ENCODE measurements at regions not wholly inside any gene's neighbourhood (a gene's known extent, or its start where the extent isn't known, plus 50 kb on each side); places are given as distances from the start of the nearest gene placed in this dataset.

GRCh38 chr1:200354243-200354642 lies 55.6 kb downstream of the ZNF281 start:
- Histone ChIP-seq H3K27me3 (ENCODE audit: control insufficient read depth in 1 of 2, insufficient read depth in 2 of 2, low read length in 2 of 2) (no peaks in the 10 kb centered on the region), H3K27ac (ENCODE audit: low read length) (no peak overlapping the region)

DNA sequence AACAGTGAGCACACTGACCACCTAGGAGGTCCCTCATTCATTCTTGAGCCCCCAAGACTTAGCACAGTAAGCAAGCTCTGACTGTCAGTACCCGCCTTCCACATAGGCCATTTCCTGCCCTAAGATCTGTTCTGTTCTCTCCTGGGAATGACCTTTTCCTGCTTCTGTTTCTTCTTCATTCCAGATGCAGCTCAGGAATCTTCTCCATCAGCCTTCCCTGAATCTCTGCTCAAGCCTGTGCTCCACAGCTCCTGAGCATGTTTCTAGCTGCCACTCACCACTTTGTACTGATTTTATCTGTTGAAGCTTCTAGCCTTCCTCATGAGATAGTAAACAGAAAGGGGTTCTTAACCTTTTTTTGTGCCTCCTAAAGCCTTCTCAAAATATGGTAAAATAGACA lies 56.6 kb downstream of the ZNF281 start:
- H3K9ac ChIP-seq (ENCODE audit: low read length in 2 of 2), result no peak overlapping the region
- no peaks in the 10 kb centered on the region for H3K27me3 ChIP-seq (ENCODE audit: control insufficient read depth in 1 of 2, insufficient read depth in 2 of 2, low read length in 2 of 2)
- peaks cover 3% of the 10 kb centered on the region for H3K4me1 ChIP-seq (ENCODE audit: control insufficient read depth, insufficient read depth, low read length)
- H3K9me3 ChIP-seq (ENCODE audit: control insufficient read depth in 2 of 2, low read length in 2 of 2), result no peaks in the 10 kb centered on the region
- no peak overlapping the region for H3K27ac ChIP-seq (ENCODE audit: low read length)
- H3K36me3 ChIP-seq (ENCODE audit: control insufficient read depth in 2 of 2, insufficient read depth in 2 of 2, low read length in 2 of 2), result no peaks in the 10 kb centered on the region
- H3K4me3 ChIP-seq (ENCODE audit: low read length in 2 of 2), result no peak overlapping the region

More at GRCh38 chr1:200354243-200354642, 55.6 kb downstream of the ZNF281 start:
- Histone ChIP-seq H3K4me1 (ENCODE audit: control insufficient read depth, insufficient read depth, low read length) (peaks cover 3% of the 10 kb centered on the region), H3K9ac (ENCODE audit: low read length in 2 of 2) (no peak overlapping the region), H3K4me3 (ENCODE audit: low read length in 2 of 2) (no peak overlapping the region), H3K36me3 (ENCODE audit: control insufficient read depth in 2 of 2, insufficient read depth in 2 of 2, low read length in 2 of 2) (no peaks in the 10 kb centered on the region), H3K9me3 (ENCODE audit: control insufficient read depth in 2 of 2, low read length in 2 of 2) (no peaks in the 10 kb centered on the region)

DNA sequence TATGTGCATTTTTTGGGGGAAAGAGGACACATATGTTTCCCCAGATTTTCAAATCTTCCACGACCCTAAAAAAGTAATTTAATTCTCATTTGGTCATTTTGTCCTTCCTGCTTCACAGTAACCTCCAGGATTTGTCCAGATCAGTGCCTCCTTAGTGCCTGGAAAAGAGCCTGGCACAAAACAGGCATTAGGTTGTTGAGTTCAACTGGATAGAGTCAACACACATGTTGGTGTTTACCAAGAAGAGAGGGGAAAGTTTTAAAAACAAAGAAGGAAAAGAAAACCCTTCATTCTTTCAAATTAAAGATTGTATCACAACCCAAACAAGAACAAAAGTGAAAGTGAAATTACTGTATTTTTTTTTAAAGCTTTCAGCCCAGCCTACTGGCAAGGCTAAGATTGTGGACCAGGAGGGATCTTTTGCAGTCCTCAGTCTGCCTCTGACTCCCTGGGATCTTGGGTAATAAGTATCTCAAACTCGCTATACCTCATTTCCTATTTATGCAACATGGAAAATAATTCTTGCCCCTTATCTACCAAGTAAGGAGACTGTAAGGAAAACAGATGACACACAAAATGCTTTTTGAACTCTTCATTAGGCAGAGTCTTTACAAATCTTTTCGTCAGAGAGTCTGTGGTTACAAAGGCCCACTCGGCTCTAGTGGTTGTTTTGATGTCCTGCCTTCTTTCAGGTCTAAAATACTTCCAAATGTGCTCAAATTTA lies 57.8 kb downstream of the ZNF281 start:
- peak overlapping the region in 1 of 2 donors; percentile 31 for H3K9ac ChIP-seq (ENCODE audit: low read length in 2 of 2)
- no peaks in the 10 kb centered on the region for H3K36me3 ChIP-seq (ENCODE audit: control insufficient read depth in 2 of 2, insufficient read depth in 2 of 2, low read length in 2 of 2)
- H3K4me1 ChIP-seq (ENCODE audit: control insufficient read depth, insufficient read depth, low read length), result peaks cover 3% of the 10 kb centered on the region
- H3K4me3 ChIP-seq (ENCODE audit: low read length in 2 of 2), result peak overlapping the region; percentile 49 to 55
- no peaks in the 10 kb centered on the region for H3K27me3 ChIP-seq (ENCODE audit: control insufficient read depth in 1 of 2, insufficient read depth in 2 of 2, low read length in 2 of 2)
- H3K27ac ChIP-seq (ENCODE audit: low read length), result no peak overlapping the region
- H3K9me3 ChIP-seq (ENCODE audit: control insufficient read depth in 2 of 2, low read length in 2 of 2), result no peaks in the 10 kb centered on the region

- peak overlapping the region in 1 of 2 donors; percentile 55 for H3K4me3 ChIP-seq (ENCODE audit: low read length in 2 of 2)
- no peaks in the 10 kb centered on the region for H3K36me3 ChIP-seq (ENCODE audit: control insufficient read depth in 2 of 2, insufficient read depth in 2 of 2, low read length in 2 of 2)
- peak overlapping the region in 1 of 2 donors; percentile 31 for H3K9ac ChIP-seq (ENCODE audit: low read length in 2 of 2)
- H3K27ac ChIP-seq (ENCODE audit: low read length), result no peak overlapping the region
- peaks cover 3% of the 10 kb centered on the region for H3K4me1 ChIP-seq (ENCODE audit: control insufficient read depth, insufficient read depth, low read length)
- H3K9me3 ChIP-seq (ENCODE audit: control insufficient read depth in 2 of 2, low read length in 2 of 2), result no peaks in the 10 kb centered on the region
- H3K27me3 ChIP-seq (ENCODE audit: control insufficient read depth in 1 of 2, insufficient read depth in 2 of 2, low read length in 2 of 2), result no peaks in the 10 kb centered on the region
Observed at GRCh38 chr1:200351425-200351824, 58.4 kb downstream of the ZNF281 start.

DNA sequence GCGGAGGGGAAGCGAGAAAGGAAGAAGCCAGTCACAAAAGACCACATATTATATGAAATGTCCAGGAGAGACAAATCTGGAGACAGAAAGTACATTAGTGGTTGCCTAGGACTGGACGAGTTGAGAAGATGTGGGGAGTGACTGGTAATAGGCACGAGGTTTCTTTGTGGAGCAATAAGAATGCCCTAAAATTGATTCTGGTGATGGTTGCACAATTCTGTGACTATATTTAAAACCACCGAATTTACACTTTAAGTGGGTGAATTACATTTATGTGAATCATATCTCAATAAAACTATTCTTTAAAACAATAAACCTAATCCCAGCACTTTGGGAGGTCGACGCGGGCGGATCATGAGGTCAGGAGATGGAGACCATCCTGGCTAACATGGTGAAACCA lies 63.1 kb downstream of the ZNF281 start:
- H3K27me3 ChIP-seq (ENCODE audit: control insufficient read depth in 1 of 2, insufficient read depth in 2 of 2, low read length in 2 of 2), result no peaks in the 10 kb centered on the region
- no peaks in the 10 kb centered on the region for H3K9me3 ChIP-seq (ENCODE audit: control insufficient read depth in 2 of 2, low read length in 2 of 2)
- H3K27ac ChIP-seq (ENCODE audit: low read length), result no peak overlapping the region
- peaks cover 1% of the 10 kb centered on the region for H3K4me1 ChIP-seq (ENCODE audit: control insufficient read depth, insufficient read depth, low read length)
- no peak overlapping the region for H3K9ac ChIP-seq (ENCODE audit: low read length in 2 of 2)
- H3K36me3 ChIP-seq (ENCODE audit: control insufficient read depth in 2 of 2, insufficient read depth in 2 of 2, low read length in 2 of 2), result no peaks in the 10 kb centered on the region
- H3K4me3 ChIP-seq (ENCODE audit: low read length in 2 of 2), result no peak overlapping the region

DNA sequence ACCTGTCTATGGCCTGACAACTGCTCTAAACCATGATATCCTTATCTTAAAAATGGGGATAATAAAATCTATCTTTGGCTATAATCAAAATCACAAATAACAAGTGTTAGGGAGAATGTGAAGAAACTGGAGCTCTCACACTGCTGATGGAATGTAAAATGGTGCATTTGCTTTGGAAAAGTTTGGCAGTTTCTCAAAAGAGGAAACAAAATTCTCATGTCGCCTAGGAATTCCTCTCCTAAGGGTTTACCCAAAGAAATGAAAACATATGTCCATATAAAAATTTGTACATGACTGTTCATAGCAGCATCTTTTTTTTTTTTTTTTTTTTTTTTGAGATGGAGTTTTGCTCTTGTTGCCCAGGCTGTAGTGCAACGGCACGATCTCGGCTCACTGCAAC lies 64.3 kb downstream of the ZNF281 start:
- H3K9me3 ChIP-seq (ENCODE audit: control insufficient read depth in 2 of 2, low read length in 2 of 2), result no peaks in the 10 kb centered on the region
- no peaks in the 10 kb centered on the region for H3K27me3 ChIP-seq (ENCODE audit: control insufficient read depth in 1 of 2, insufficient read depth in 2 of 2, low read length in 2 of 2)
- H3K27ac ChIP-seq (ENCODE audit: low read length), result no peak overlapping the region
- no peaks in the 10 kb centered on the region for H3K36me3 ChIP-seq (ENCODE audit: control insufficient read depth in 2 of 2, insufficient read depth in 2 of 2, low read length in 2 of 2)
- no peak overlapping the region for H3K9ac ChIP-seq (ENCODE audit: low read length in 2 of 2)
- no peak overlapping the region for H3K4me3 ChIP-seq (ENCODE audit: low read length in 2 of 2)
- no peaks in the 10 kb centered on the region for H3K4me1 ChIP-seq (ENCODE audit: control insufficient read depth, insufficient read depth, low read length)

DNA sequence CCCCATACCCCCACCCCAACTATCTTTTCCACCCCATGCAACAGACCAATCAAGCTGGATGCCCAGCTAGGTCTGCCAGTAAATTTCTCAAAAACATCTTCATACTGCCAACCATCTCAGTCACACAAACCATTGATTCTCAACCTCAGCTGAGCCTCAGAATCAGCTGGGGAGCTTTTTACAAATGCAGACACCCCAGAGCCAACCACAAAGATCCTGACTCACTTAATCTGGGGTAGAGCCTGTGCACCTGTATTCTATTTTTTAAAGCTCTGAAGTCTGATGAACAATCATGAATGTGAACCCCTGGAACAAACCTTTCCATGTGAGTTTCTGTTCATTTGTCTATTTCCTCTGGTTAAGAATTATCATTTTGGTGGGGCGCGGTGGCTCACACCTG lies 66.0 kb downstream of the ZNF281 start:
- Histone ChIP-seq H3K9me3 (ENCODE audit: control insufficient read depth in 2 of 2, low read length in 2 of 2) (no peaks in the 10 kb centered on the region), H3K27me3 (ENCODE audit: control insufficient read depth in 1 of 2, insufficient read depth in 2 of 2, low read length in 2 of 2) (no peaks in the 10 kb centered on the region), H3K27ac (ENCODE audit: low read length) (no peak overlapping the region), H3K9ac (ENCODE audit: low read length in 2 of 2) (no peak overlapping the region), H3K4me3 (ENCODE audit: low read length in 2 of 2) (no peak overlapping the region), H3K36me3 (ENCODE audit: control insufficient read depth in 2 of 2, insufficient read depth in 2 of 2, low read length in 2 of 2) (no peaks in the 10 kb centered on the region), H3K4me1 (ENCODE audit: control insufficient read depth, insufficient read depth, low read length) (no peaks in the 10 kb centered on the region)

GRCh38 chr1:200342511-200343311 lies 67.1 kb downstream of the ZNF281 start:
- Histone ChIP-seq H3K36me3 (ENCODE audit: control insufficient read depth in 2 of 2, insufficient read depth in 2 of 2, low read length in 2 of 2) (no peaks in the 10 kb centered on the region), H3K4me3 (ENCODE audit: low read length in 2 of 2) (no peak overlapping the region), H3K4me1 (ENCODE audit: control insufficient read depth, insufficient read depth, low read length) (no peaks in the 10 kb centered on the region), H3K9ac (ENCODE audit: low read length in 2 of 2) (no peak overlapping the region), H3K9me3 (ENCODE audit: control insufficient read depth in 2 of 2, low read length in 2 of 2) (no peaks in the 10 kb centered on the region), H3K27me3 (ENCODE audit: control insufficient read depth in 1 of 2, insufficient read depth in 2 of 2, low read length in 2 of 2) (no peaks in the 10 kb centered on the region), H3K27ac (ENCODE audit: low read length) (no peak overlapping the region)

DNA sequence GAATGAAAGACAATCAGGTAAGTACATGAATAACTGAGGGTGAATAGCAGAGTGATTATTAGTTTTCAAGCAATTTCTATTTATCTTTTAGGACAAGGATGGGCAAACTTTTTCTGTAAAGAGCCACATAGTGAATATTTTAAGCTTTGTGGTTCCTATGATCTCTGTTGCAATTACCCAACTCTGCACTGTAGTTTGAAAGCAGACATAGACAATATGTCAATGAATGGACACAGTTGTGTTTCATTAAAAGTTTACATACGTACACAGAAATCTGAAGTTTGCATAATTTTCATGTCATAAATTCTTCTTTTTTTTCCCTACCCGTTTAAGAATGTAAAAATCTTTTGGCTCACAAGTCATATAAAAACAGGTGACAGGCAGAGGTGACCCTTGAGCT lies 71.4 kb downstream of the ZNF281 start:
- peaks cover 2% of the 10 kb centered on the region for H3K4me1 ChIP-seq (ENCODE audit: control insufficient read depth, insufficient read depth, low read length)

GRCh38 chr1:200337831-200338230 lies 72.0 kb downstream of the ZNF281 start:
- peaks cover 2% of the 10 kb centered on the region for H3K4me1 ChIP-seq (ENCODE audit: control insufficient read depth, insufficient read depth, low read length)

More for the DNA sequence above, 71.4 kb downstream of the ZNF281 start:
- no peak overlapping the region for H3K4me3 ChIP-seq (ENCODE audit: low read length in 2 of 2)
- no peaks in the 10 kb centered on the region for H3K36me3 ChIP-seq (ENCODE audit: control insufficient read depth in 2 of 2, insufficient read depth in 2 of 2, low read length in 2 of 2)
- H3K27ac ChIP-seq (ENCODE audit: low read length), result no peak overlapping the region
- H3K27me3 ChIP-seq (ENCODE audit: control insufficient read depth in 1 of 2, insufficient read depth in 2 of 2, low read length in 2 of 2), result no peaks in the 10 kb centered on the region
- no peak overlapping the region for H3K9ac ChIP-seq (ENCODE audit: low read length in 2 of 2)
- no peaks in the 10 kb centered on the region for H3K9me3 ChIP-seq (ENCODE audit: control insufficient read depth in 2 of 2, low read length in 2 of 2)

DNA sequence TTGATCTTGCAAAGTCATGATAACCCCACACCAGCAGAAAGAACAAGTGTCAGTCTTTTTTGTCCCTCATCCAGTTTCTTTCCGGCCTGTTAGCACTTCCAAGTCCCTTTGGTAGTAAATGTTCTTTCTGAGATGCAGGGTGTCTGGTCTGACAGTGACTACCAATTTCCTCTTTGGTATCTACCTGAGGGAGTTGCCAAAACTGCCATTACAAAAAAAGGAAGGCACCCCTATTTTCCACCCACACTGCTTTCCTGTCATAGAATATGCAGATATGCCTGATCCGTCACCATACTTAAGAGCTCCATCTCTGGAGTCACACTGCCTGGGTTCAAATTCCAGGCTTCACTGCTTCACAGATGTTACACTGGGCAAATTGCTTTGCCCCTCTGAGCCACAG lies 72.4 kb downstream of the ZNF281 start:
- H3K27ac ChIP-seq (ENCODE audit: low read length), result no peak overlapping the region
- H3K27me3 ChIP-seq (ENCODE audit: control insufficient read depth in 1 of 2, insufficient read depth in 2 of 2, low read length in 2 of 2), result no peaks in the 10 kb centered on the region
- H3K4me3 ChIP-seq (ENCODE audit: low read length in 2 of 2), result no peak overlapping the region
- H3K36me3 ChIP-seq (ENCODE audit: control insufficient read depth in 2 of 2, insufficient read depth in 2 of 2, low read length in 2 of 2), result no peaks in the 10 kb centered on the region
- peaks cover 2% of the 10 kb centered on the region for H3K4me1 ChIP-seq (ENCODE audit: control insufficient read depth, insufficient read depth, low read length)
- H3K9me3 ChIP-seq (ENCODE audit: control insufficient read depth in 2 of 2, low read length in 2 of 2), result no peaks in the 10 kb centered on the region
- no peak overlapping the region for H3K9ac ChIP-seq (ENCODE audit: low read length in 2 of 2)

More at GRCh38 chr1:200337831-200338230, 72.0 kb downstream of the ZNF281 start:
- no peak overlapping the region for H3K9ac ChIP-seq (ENCODE audit: low read length in 2 of 2)
- no peaks in the 10 kb centered on the region for H3K36me3 ChIP-seq (ENCODE audit: control insufficient read depth in 2 of 2, insufficient read depth in 2 of 2, low read length in 2 of 2)
- H3K27me3 ChIP-seq (ENCODE audit: control insufficient read depth in 1 of 2, insufficient read depth in 2 of 2, low read length in 2 of 2), result no peaks in the 10 kb centered on the region
- no peaks in the 10 kb centered on the region for H3K9me3 ChIP-seq (ENCODE audit: control insufficient read depth in 2 of 2, low read length in 2 of 2)
- H3K4me3 ChIP-seq (ENCODE audit: low read length in 2 of 2), result no peak overlapping the region
- H3K27ac ChIP-seq (ENCODE audit: low read length), result no peak overlapping the region
